A673 (cell line): ENCODE measurements at regions not wholly inside any gene's neighbourhood (a gene's known extent, or its start where the extent isn't known, plus 50 kb on each side); places are given as distances from the start of the nearest gene placed in this dataset.

ENCODE experiments used
- CTCF ChIP-seq: fragments of 300-800, 200-600 bp; sonication (generic); conservative IDR thresholded peaks from 2 replicates; pipeline ENCODE4 v1.5.1; 2017; ENCODE audit warnings: low read depth, mild to moderate bottlenecking, antibody characterized with exemption, low read length, moderate library complexity, mixed read lengths
- EZH2 ChIP-seq: fragments of 200-600 bp; sonication (generic); IDR thresholded peaks from 2 replicates; pipeline ENCODE4 v1.6.1; 2017; ENCODE audit warnings: borderline replicate concordance, low read depth, mild to moderate bottlenecking, mixed read lengths, antibody characterized with exemption, low read length; ENCODE audit not compliant: poor library complexity, severe bottlenecking

- TF ChIP-seq CTCF (no peak), EZH2 (no peak)
These were observed 1448.4 kb upstream of the C9orf72 start for GRCh38 chr9:29021632-29022031.
